ENCODE measurements at regions not wholly inside any gene's neighbourhood (a gene's known extent, or its start where the extent isn't known, plus 50 kb on each side); places are given as distances from the start of the nearest gene placed in this dataset.
"Not testable (repeated sequence)": the region's sequence is repeated elsewhere in the genome, so short reads cannot be mapped to it uniquely, and the experiment has no call there.

GRCh38 chr13:28607187-28607955 is 51.6 kb upstream of the POMP start:
- no peak for DNase-seq (ENCODE audit: low spot score)

GRCh38 chr13:28606466-28606865 is 52.5 kb upstream of the POMP start:
- DNase-seq (ENCODE audit: low spot score) = no peak

- DNase-seq (ENCODE audit: low spot score) = not testable (repeated sequence)
Observed at GRCh38 chr13:28605147-28605546, 53.8 kb upstream of the POMP start.

GRCh38 chr13:28603043-28603664 is 55.8 kb upstream of the POMP start:
- DNase-seq (ENCODE audit: low spot score) = no peak

- DNase-seq (ENCODE audit: low spot score) = no peak
Observed at GRCh38 chr13:28602580-28602979, 56.4 kb upstream of the POMP start.

- no peak for DNase-seq (ENCODE audit: low spot score)
Observed at GRCh38 chr13:28601581-28601980, 57.3 kb upstream of the POMP start.

GRCh38 chr13:28597641-28598040 is 61.3 kb upstream of the POMP start:
- DNase-seq (ENCODE audit: low spot score) = no peak

- no peak for DNase-seq (ENCODE audit: low spot score)
Observed at GRCh38 chr13:28590461-28590860, 68.5 kb upstream of the POMP start.

- no peak for DNase-seq (ENCODE audit: low spot score)
Observed at GRCh38 chr13:28588296-28588695, 70.6 kb upstream of the POMP start.

GRCh38 chr13:28587174-28587540 is 71.8 kb upstream of the POMP start:
- no peak for DNase-seq (ENCODE audit: low spot score)

- no peak for DNase-seq (ENCODE audit: low spot score)
Observed at GRCh38 chr13:28586439-28587173, 72.3 kb upstream of the POMP start.

GRCh38 chr13:28585561-28585960 is 73.4 kb upstream of the POMP start:
- DNase-seq (ENCODE audit: low spot score) = no peak

- no peak for DNase-seq (ENCODE audit: low spot score)
Observed at GRCh38 chr13:28584873-28585381, 74.0 kb upstream of the POMP start.

GRCh38 chr13:28583651-28584091 is 75.3 kb upstream of the POMP start:
- DNase-seq (ENCODE audit: low spot score) = no peak

- DNase-seq (ENCODE audit: low spot score) = no peak
Observed at GRCh38 chr13:28582892-28583240, 76.1 kb upstream of the POMP start.

GRCh38 chr13:28582225-28582891 is 76.6 kb upstream of the POMP start:
- no peak for DNase-seq (ENCODE audit: low spot score)

GRCh38 chr13:28581451-28581850 is 77.5 kb upstream of the POMP start:
- no peak for DNase-seq (ENCODE audit: low spot score)

- DNase-seq (ENCODE audit: low spot score) = no peak
Observed at GRCh38 chr13:28579736-28580135, 79.2 kb upstream of the POMP start.

- DNase-seq (ENCODE audit: low spot score) = no peak
Observed at GRCh38 chr13:28579322-28579721, 79.6 kb upstream of the POMP start.

- DNase-seq (ENCODE audit: low spot score) = no peak
Observed at GRCh38 chr13:28576067-28576466, 81.1 kb upstream of the FLT1 start.

GRCh38 chr13:28575200-28575599 is 80.3 kb upstream of the FLT1 start:
- no peak for DNase-seq (ENCODE audit: low spot score)

GRCh38 chr13:28574617-28575142 is 79.8 kb upstream of the FLT1 start:
- DNase-seq (ENCODE audit: low spot score) = peak; percentile 6
